Stimulated activated CD8-positive, alpha-beta memory T cell treated with anti-CD3 and anti-CD28 coated beads, Interleukin-12 subunit alpha, Interleukin-12 subunit beta, amount 100 ng/mL, for 1 hour (primary cell): ENCODE measurements at regions not wholly inside any gene's neighbourhood (a gene's known extent, or its start where the extent isn't known, plus 50 kb on each side); places are given as distances from the start of the nearest gene placed in this dataset.

ENCODE experiments used
- DNase-seq: peaks from one replicate; pipeline ENCODE4 v3.0.0-alpha.2; 2020; ENCODE audit warnings: low read depth

DNA sequence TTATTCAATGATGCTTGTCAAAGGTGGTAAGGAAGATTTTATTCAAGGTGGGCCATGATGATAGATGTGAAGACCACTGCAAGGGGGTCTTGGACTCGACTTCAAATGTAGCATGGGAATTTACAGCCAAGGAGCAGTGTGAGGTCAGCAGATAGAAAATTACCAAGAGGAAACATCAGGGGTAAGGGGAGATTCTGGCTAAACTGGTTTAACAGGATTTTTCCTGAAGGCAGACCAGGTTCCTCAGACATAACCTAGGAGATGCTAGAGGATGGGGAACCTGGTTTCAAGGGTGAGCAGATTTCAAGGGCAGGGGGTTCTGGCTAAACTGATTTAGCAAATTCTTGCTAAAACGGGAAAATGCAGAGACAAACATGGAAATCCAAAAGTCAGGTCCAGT is 464.9 kb downstream of the TAFA4 start:
- no peak for DNase-seq

DNA sequence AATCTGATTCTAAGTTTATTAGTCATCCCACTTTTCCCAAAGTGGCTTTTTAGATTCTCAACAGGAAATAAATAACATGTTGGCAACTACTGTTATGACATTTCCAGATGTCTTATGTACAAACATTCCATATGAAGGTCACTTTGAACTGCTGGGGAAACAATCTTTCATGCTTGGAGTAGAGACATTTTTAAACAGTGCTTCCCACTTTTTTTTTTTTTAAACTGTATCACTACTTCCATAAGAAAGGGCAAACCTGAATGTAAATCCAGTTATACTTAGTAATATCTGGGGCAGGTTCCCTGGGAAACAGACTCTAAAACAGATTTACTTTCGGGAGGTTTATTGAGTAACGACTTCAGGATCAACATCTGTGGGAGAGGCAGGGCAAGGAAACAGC is 473.8 kb downstream of the TAFA4 start:
- DNase-seq: no peak

DNA sequence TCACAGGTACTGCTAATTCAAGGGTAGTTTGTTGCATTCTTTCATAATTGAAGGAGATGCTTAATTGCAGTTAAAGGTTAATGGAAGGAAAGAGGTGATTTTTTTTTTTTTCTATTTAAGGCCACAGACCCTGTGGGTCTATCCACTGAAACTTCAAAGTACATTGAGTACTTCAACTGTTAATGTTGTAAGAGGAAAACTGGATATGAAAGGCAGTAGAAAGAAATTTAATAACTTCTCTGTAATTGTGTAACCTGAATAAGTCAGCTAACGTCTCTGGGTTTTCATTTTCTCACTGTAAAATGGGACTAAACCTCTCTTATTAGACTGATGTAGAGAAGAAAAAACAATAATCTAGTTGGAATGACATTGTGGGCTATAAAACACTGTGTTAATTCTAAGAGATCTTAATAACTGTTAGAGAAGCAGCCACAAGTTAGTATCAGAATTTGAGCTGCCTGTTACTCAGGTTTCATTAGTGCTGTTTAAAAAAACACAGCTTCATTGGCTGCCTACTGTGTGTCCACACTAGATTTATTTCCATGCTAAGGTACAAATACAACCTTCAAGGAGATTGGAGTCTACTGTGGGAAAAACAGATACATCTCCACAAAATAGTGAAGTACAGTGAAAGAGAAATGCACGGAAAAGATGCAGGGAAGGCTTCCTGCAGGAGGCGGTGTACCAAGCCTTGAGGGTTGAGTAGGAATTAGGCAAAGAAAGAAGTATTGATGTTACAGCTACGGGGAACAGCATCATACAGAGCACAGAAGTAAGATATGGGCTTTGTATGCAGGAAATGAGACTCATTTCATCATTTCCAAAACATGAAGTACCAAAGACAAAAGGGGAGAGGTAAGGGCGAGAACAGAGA is 483.6 kb downstream of the TAFA4 start:
- DNase-seq: no peak

DNA sequence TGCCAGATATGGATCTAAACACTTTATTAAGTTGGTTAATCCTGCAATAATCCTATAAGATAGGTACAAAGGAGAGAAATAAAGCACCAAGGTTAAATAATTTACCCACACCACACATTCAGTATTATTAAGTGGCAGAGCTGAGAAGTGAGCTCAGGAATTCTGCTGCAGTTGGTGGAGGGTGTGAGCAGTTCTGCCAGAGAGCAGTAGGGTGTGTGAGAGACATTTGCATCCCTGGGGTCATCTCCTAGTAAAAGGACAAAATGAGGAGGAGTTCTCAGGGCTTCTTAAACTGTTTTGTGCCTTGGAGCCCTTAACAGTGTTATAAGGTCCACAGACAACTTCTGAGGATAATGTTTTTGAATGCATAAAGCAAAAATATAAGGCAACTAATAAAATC is 484.5 kb downstream of the TAFA4 start:
- no peak for DNase-seq

DNA sequence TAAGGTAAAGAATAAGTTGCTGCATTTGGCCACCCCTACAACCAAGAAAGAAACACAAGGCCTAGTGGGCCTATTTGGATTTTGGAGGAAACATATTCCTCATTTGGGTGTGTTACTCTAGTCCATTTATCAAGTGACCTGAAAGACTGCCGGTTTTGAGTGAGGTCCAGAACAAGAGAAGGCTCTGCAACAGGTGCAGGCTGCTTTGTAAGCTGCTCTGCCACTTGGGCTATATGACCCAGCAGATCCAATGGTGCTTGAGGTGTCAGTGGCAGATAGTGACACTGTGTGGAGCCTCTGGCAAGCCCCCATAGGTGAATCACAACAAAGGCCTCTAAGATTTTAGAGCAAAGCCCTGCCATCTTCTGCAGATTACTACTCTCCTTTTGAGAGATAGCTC is 491.3 kb downstream of the TAFA4 start:
- DNase-seq: no peak

DNA sequence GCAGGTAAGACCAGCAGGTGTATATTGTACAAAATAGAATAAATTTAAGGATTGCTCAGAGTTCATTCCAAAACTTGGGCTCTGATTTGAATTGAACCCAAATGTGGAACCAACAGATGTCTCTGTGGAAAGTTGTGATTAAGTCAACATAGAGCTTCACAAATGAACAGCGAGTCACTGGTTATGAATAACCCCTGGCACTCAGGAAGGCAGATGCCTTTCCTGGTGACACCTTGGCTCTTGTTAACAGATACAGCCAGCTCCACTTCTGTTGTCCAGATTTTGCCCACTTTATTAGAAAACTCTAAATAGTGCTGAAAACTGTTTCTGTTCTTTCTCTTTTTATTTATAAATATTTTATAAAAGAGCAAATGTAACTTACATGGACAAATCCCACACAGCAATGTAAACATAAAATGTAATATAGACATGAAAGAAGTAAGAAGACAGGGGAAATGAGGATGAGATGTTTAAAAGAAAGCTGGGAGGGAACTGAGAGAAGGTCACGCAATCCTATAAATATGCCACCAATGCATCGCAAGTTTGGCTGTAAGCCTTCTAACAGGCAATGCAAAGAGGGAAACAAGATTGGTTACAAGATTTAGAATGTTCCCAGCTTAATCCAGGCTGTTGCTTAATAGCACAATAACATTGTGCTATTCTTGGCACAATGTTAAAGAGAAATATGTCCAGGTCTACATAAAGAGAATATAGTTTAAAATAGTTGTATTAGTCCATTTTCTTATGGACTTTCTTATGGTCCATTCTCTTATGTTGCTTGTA is 495.5 kb downstream of the TAFA4 start:
- DNase-seq: no peak

DNA sequence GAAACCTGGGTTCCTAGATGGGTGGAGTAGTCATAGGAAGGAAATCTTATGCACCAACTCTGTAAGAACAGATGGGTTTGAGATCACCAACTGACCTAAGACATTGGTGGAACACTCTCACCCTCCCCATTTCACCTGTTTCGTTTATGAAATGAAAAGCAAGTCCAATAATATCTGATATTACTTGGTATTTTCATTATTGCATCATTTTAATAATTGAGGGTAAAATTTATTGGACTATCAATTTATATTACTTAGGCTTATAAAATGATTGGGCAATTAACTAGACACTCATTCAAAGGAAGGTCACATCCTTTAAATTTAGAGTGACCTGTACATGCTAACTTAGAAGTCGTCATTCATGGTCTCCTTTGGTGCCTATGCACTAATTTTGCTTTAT is 503.9 kb downstream of the TAFA4 start:
- no peak for DNase-seq

DNA sequence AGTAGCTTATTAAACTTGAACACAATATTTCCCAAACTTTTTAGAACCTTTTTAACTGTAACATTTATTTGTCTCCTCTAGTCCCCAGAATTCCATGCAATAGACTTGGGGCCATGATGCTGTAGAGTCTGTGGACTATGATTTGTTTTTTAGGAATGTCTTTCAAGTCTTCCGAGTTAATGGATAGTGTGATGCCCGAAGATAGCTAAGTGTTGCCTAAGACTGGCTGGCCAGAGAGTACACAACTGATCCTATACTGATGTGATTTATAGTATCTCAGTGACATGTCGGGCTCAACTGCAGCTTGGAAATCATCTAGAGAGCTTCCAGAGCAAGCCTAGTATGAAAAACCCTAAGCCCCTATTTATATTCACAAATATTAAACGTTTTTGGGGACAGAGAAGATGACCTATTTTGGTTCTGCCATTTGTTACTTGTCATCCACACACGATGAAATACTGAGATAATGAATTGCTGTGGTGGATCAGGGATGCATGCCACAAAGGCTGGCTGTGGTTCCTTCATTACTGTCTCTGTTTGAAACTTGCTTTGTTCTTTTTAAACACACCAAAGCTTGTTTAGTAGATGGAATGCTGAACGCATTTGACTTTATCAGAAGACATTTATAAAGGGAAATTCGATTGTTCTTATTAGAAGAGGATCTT is 507.4 kb downstream of the TAFA4 start:
- no peak for DNase-seq

DNA sequence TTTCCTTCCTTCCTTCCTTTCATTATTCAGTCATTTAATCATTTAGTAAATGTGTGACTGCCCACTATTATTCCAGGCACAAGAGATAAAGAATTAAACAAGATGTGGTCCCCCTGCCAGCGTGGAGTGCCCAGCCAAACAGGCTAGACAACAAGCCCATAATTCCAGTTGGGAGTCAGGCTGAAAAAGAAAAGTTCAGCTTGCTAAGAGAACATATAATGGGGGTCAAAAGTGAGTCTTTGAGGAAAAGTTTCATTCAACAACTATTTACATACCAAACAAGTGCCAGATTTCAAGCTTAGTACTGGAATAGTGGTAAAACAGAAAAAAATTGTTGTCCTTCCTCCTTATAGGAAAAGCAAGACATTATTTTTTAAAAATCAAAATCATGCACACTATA is 523.7 kb downstream of the TAFA4 start:
- DNase-seq: no peak

DNA sequence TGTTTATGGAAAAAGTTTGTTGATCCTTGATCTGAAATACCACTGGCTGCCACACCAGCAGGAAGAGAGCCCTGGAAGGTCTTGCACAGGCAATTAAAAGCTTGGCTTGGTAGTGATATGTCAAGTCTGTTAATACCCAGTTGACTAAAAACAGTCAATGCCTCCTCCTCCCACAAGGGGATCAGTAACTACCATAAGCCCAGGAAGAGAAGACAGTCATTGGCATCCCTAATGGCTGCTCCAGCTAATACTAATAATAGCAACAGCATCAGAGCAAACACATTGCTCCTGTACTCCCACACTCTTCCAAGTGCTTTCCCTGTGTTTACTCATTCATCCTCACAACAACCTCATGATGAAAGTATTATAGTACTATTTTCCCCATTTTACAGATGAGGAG is 528.6 kb downstream of the TAFA4 start:
- DNase-seq: no peak

DNA sequence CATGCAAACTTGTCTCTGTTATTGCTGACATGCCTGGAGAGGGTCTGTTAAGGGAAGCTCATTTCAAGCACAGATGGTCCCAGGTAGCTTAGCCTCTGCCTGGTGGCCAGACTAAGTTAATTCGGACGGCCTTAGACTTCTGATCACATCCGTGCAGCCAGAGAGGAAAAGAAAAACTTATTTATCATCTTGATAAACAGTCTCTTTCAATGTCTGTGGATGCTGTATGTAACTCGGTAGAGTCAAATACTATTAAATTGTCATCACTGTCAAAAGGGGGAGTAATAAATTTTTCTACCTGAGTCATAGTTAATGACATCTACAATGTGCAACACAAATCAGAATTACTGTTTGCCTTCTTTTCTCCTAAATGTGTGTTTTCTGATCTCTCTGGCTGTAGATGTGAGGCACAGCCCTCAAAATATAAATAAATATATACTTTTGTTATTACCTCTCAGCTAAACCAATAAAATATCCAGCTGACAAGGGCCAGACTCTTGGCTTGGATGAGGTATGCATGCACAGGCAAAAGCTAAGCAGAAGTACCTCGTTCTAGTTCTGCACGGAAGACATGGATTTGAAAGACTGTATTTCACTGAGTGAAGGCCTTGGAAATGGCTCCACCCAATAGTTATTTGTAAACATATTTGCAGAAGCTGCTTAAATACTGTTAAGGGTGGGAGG is 530.0 kb downstream of the TAFA4 start:
- no peak for DNase-seq

DNA sequence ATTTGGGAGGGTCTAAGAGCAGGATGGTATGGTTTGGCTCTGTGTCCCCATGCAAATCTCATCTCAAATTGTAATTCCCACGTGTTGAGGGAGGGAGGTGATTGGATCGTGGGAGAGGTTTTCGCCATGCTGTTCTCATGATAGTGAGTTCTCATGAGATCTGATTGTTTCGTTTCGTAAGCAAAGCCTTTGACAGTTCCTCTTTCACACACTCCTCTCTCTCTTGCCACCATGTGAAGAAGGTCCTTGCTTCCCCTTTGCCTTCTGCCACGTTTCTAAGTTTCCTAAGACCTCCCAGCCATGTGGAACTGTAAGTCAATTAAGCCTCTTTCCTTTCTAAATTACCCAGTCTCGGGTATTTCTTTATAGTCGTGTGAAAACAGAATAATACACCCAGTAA is 553.7 kb downstream of the TAFA4 start:
- no peak for DNase-seq

DNA sequence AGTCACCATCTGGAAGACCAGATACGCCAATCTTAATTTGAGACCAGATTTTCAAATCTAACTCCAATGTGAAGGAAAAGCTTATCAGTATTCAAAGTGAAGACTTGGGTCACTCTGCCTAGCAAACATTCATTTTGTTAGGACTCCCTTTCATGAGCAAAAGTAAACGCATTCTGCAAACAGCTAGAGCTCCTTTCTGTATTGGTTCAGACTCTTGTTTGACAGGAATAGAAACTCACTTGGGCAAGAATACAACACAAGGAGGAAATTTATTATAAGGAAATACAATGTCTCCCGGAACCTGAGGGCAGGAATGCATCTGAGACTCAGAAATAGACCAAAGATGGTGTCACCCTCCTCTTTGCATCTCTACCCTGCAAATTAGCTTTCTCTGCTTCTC is 558.6 kb downstream of the TAFA4 start:
- no peak for DNase-seq

DNA sequence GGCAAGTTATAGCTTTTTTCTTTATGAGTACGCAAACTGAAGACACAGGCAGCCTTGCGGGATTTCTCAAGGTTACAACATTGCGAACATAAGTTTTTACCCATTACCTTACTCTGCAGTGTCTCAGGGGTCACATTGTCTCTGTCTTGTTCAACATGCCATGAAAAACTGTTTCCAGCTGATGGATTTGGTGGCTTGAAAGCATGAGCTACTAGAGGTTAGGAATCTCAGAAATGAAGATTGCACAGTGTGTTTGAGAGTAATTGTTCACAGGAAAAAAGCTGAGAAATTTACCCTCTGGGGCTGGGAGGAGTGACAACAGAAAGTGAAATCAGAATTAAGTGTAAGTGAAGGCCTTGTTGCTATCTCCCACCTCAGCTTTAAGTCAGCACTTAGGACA is 568.6 kb downstream of the TAFA4 start:
- DNase-seq: no peak

DNA sequence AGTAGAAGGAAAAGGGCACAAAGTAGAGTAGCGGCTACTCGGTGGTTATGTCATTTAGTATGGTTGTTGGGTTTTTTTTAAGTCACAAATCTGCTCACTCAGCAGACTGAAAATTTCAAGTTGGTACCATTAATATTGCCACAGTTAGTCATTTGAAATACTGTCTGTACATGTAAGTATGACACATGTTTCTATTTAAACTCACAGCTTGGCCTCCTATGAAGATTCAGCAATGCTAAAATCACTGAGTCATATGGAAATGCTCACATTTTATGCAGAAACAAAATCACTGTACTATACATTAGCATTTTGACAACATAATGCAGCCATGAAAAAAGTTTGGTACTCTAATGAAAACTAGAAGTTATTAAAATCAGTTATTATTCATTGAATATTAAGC is 571.9 kb downstream of the TAFA4 start:
- no peak for DNase-seq

DNA sequence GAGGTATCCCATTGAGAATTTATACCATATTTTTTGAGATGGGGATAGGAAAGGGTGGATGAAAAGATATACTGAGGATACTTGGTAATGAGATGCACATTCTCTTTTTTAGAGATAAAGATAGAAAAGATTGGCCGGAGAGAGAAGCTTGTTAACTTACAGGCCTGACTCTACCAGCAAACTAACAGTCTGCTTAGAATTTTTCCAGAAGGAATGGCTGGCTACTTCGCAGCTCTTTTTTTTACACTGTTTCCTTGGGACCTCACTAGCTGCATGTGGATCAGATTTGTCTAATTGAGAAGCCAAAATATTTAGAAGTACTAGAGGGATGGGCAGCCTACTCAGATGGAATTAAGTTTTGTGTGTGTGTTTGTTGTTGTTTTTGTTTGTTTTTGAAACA is 586.6 kb downstream of the TAFA4 start:
- DNase-seq: no peak

DNA sequence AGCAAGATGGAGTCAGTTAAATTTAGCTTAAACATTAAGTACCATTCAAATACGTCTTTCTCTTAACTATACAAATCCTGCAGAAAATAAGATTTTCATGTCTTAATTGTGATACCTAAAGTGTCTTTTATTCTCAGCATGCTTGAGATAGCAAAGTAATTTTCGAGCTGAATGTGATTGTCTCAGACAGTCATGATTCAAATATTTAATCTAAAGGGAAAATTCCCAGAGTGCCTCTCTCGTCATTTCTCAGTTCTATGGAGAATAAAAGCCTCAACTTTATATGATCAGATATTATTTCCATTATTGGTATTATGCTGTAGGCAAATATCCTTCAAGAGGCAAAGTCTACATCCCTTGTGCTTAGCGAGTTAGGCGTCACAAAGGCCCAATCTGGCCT is 589.9 kb downstream of the TAFA4 start:
- no peak for DNase-seq

DNA sequence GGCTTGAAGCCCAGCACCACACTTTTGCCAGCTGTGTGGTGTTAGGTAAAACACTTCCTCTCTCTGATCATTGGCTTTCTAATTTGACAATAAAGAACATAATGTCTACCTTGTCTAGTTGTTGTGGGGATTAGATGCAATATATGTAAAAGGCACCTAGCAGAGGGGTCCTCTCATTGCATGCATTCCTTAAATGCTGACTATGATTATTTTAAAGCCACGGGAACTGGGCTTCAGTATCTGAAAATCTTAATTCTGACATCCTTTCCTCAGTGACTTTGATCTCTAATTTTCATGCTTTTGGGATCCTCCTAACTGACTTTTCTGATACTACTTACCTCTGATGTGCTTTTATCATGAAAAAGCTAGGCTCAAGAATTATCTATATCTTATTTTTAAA is 596.3 kb downstream of the TAFA4 start:
- no peak for DNase-seq

DNA sequence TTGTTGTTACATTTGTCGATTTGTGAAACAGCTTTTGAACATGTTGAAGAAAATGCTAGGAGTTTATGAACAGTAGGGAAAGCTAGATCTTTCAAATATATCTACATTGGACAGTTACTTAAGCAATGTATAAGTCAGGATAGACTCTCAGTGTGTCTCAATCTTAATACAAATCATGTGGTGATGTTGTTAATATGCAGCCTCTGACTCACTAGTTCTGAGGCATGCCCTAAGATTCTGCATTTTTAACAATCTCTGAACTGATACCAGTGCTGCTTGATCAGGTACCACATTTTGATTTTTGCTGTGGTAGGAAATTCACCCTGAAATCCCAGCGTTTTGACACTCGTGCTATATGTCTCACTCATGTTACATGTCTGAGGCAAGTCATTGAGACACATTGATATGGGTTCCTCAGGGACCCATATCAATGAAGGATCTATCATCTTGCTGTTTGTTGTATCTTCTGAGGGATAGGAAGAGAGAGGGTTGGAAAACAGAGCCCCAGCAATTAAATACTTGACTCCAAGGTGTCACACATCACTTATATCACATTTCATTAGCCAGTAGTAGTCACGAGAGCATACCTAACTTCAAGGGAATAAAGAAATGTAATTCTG is 597.9 kb downstream of the TAFA4 start:
- no peak for DNase-seq

DNA sequence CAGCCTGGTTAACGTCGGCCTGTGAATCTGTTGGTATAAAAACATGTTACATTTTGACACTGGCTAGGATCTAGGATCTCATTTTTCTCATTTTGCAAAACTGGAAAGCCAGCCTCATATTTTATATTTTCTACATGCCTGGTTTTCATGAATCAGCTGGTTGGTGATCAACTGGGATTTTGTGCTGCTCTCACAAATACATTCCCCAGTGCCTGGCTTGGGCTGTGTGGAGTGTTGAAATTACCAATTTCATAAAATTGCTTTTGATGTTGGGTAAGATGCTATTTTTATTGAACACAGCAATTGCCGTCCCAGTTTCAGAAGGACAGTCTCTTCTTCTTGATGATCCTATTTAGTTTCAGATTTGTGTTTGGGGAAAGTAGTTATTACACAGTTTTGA is 604.3 kb downstream of the TAFA4 start:
- DNase-seq: no peak

DNA sequence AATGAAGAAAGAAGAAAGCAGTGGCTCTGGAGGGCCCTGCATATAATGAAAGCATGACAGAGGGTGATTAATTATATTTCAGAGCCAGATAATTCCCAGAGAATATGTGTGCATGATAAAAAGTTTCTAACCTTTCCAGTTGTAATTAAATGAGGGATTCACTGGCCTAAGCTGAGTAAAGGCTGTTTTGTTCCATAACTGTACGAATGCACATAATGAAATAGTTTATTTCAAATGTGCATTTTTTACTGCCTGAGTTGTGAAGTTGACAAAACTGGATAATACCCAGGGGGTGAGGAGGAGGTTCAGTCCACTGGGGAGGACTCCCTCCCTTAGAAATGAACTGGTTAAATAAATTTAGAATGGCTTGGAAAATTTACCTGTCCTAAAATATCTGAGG is 616.4 kb downstream of the TAFA4 start:
- no peak for DNase-seq

DNA sequence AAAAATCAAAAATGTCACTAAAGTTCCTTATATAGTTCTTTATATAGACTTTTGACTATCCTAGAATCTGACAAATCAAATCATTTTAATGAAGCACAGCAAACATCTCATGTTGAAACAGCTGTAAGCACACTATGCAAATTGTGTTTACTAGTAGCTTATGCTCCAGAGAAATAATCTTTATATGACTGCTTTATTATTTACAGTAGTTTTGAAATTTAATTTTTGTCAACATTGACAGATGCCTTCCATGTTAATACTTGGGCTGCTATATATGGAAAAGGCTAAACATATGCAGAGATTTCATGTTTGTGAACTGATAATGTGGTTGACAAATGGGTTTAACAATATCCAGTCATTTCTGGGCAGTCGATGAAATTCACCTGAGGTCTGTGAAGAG is 616.8 kb downstream of the TAFA4 start:
- DNase-seq: no peak
